Peyer's patch (tissue), 4 donors: ENCODE measurements at regions not wholly inside any gene's neighbourhood (a gene's known extent, or its start where the extent isn't known, plus 50 kb on each side); places are given as distances from the start of the nearest gene placed in this dataset.

Experiments
- DNase-seq, 3 donors: peaks; one replicate each; pipeline ENCODE4 v3.0.0-alpha.2; 2017 to 2019
- H3K27ac ChIP-seq, 4 donors: fragments of 200-600 bp; sonication (generic); one replicate each; pipeline ENCODE4 v1.5.1; 2016 to 2019
- H3K27me3 ChIP-seq, 2 donors: fragments of 200-600 bp; sonication (generic); one replicate each; pipeline ENCODE4 v1.5.1; 2019
- H3K36me3 ChIP-seq, 3 donors: fragments of 200-600 bp; sonication (generic); one replicate each; pipeline ENCODE4 v1.5.1; 2016 to 2019
- H3K4me1 ChIP-seq, 4 donors: fragments of 200-600 bp; sonication (generic); one replicate each; pipeline ENCODE4 v1.5.1; 2016 to 2019
- H3K4me3 ChIP-seq, 4 donors: fragments of 200-600 bp; sonication (generic); 1 replicate in 3 of 4; 2 replicates in 1 of 4; pipeline ENCODE4 v1.5.1; 2016 to 2019; ENCODE audit warnings: mild to moderate bottlenecking in 1 of 4
- H3K9me3 ChIP-seq, 4 donors: fragments of 200-600 bp; sonication (generic); one replicate each; pipeline ENCODE4 v1.5.1; 2016 to 2019; ENCODE audit warnings: mild to moderate bottlenecking in 1 of 4
- CTCF ChIP-seq, 6 experiments: fragments of 450-650 bp in 4 of 6; fragments of 200-600 bp in 2 of 6; sonication (generic) in 1 of 6; IDR thresholded peaks; one replicate each; pipeline ENCODE4 v1.5.1; 2017 to 2019; ENCODE audit warnings: antibody characterized with exemption in 6 of 6, mild to moderate bottlenecking in 3 of 6, moderate library complexity in 1 of 6
- POLR2A ChIP-seq, 2 donors: fragments of 450-650 bp; IDR thresholded peaks; one replicate each; pipeline ENCODE4 v1.5.1; 2017; ENCODE audit warnings: antibody characterized with exemption in 2 of 2, mild to moderate bottlenecking in 2 of 2, moderate library complexity in 2 of 2

- Histone ChIP-seq H3K4me3 (no peak overlapping the region), H3K4me1 (no peaks in the 10 kb centered on the region), H3K36me3 (no peaks in the 10 kb centered on the region), H3K27me3 (no peaks in the 10 kb centered on the region), H3K27ac (no peak overlapping the region), H3K9me3 (no peaks in the 10 kb centered on the region)
- no peak for DNase-seq
- TF ChIP-seq CTCF (IDR thresholded peaks at IDR 0.05) (no peak), POLR2A (IDR thresholded peaks at IDR 0.05) (no peak)
Measured at GRCh38 chr3:104887069-104887468, 479.6 kb upstream of the ALCAM start.

GRCh38 chr3:104887619-104888018 lies 479.1 kb upstream of the ALCAM start:
- DNase-seq: no peak
- Histone ChIP-seq H3K9me3 (no peaks in the 10 kb centered on the region), H3K4me1 (no peaks in the 10 kb centered on the region), H3K27me3 (no peaks in the 10 kb centered on the region), H3K4me3 (no peak overlapping the region), H3K36me3 (no peaks in the 10 kb centered on the region), H3K27ac (no peak overlapping the region)
- TF ChIP-seq POLR2A (IDR thresholded peaks at IDR 0.05) (no peak), CTCF (IDR thresholded peaks at IDR 0.05) (no peak)

- no peak for DNase-seq
- TF ChIP-seq POLR2A (IDR thresholded peaks at IDR 0.05) (no peak), CTCF (IDR thresholded peaks at IDR 0.05) (no peak)
- no peaks in the 10 kb centered on the region for H3K27me3 ChIP-seq
- no peaks in the 10 kb centered on the region for H3K9me3 ChIP-seq
- no peaks in the 10 kb centered on the region for H3K4me1 ChIP-seq
- no peaks in the 10 kb centered on the region for H3K36me3 ChIP-seq
- no peak overlapping the region for H3K27ac ChIP-seq
- no peak overlapping the region for H3K4me3 ChIP-seq
Measured at GRCh38 chr3:104892044-104892443, 474.7 kb upstream of the ALCAM start.

- TF ChIP-seq CTCF (IDR thresholded peaks at IDR 0.05): no peak
- TF ChIP-seq POLR2A (IDR thresholded peaks at IDR 0.05): no peak
- Histone ChIP-seq H3K36me3 (no peaks in the 10 kb centered on the region), H3K27ac (no peak overlapping the region), H3K27me3 (no peaks in the 10 kb centered on the region), H3K4me1 (no peaks in the 10 kb centered on the region), H3K9me3 (no peaks in the 10 kb centered on the region), H3K4me3 (no peak overlapping the region)
- DNase-seq: no peak
Measured at GRCh38 chr3:104896624-104897023, 470.1 kb upstream of the ALCAM start.

- TF ChIP-seq CTCF (IDR thresholded peaks at IDR 0.05): no peak
- TF ChIP-seq POLR2A (IDR thresholded peaks at IDR 0.05): no peak
- H3K27ac ChIP-seq: no peak overlapping the region
- H3K9me3 ChIP-seq: peaks cover 0 to 8% (median 1%) of the 10 kb centered on the region in 4 donors
- H3K4me3 ChIP-seq: no peak overlapping the region
- H3K4me1 ChIP-seq: no peaks in the 10 kb centered on the region
- no peaks in the 10 kb centered on the region for H3K27me3 ChIP-seq
- no peak for DNase-seq
- H3K36me3 ChIP-seq: no peaks in the 10 kb centered on the region
Measured at GRCh38 chr3:104901396-104901795, 465.3 kb upstream of the ALCAM start.

- Histone ChIP-seq H3K27me3 (no peaks in the 10 kb centered on the region), H3K27ac (no peak overlapping the region), H3K4me3 (no peak overlapping the region), H3K36me3 (no peaks in the 10 kb centered on the region), H3K4me1 (no peaks in the 10 kb centered on the region), H3K9me3 (peaks cover 0 to 8% (median 1%) of the 10 kb centered on the region in 4 donors)
- no peak for DNase-seq
- TF ChIP-seq CTCF (IDR thresholded peaks at IDR 0.05): no peak
- no peak for TF ChIP-seq POLR2A (IDR thresholded peaks at IDR 0.05)
Measured at GRCh38 chr3:104903064-104903463, 463.6 kb upstream of the ALCAM start.
